ENCODE measurements at regions not wholly inside any gene's neighbourhood (a gene's known extent, or its start where the extent isn't known, plus 50 kb on each side); places are given as distances from the start of the nearest gene placed in this dataset.

GRCh38 chr5:74135033-74135432 lies 505.5 kb downstream of the ENC1 start:
- intact Hi-C loops (cut with DNase I): no loop called here

GRCh38 chr5:74132485-74132884 lies 506.5 kb downstream of the ARHGEF28 start:
- intact Hi-C loops (cut with DNase I): no loop called here
- Histone ChIP-seq H3K36me3 (no peaks in the 10 kb centered on the region), H3K27me3 (no peaks in the 10 kb centered on the region), H3K4me1 (no peaks in the 10 kb centered on the region), H3K4me3 (no peak overlapping the region), H3K9ac (ENCODE audit: low read depth in 2 of 2, low read length in 2 of 2) (no peak overlapping the region), H3K9me3 (no peaks in the 10 kb centered on the region), H3K27ac (no peak overlapping the region)
- no peak for TF ChIP-seq CTCF (IDR thresholded peaks at IDR 0.05)
- DNase-seq: no peak

More at GRCh38 chr5:74135033-74135432, 505.5 kb downstream of the ENC1 start:
- Histone ChIP-seq H3K4me3 (no peak overlapping the region), H3K27ac (no peak overlapping the region), H3K36me3 (no peaks in the 10 kb centered on the region), H3K9me3 (no peaks in the 10 kb centered on the region), H3K27me3 (no peaks in the 10 kb centered on the region), H3K9ac (ENCODE audit: low read depth in 2 of 2, low read length in 2 of 2) (no peak overlapping the region), H3K4me1 (no peaks in the 10 kb centered on the region)
- TF ChIP-seq CTCF (IDR thresholded peaks at IDR 0.05): no peak
- no peak for DNase-seq

- intact Hi-C loops (cut with DNase I): no loop called here
- H3K9ac ChIP-seq (ENCODE audit: low read depth in 2 of 2, low read length in 2 of 2): no peak overlapping the region
- no peak overlapping the region for H3K27ac ChIP-seq
- H3K36me3 ChIP-seq: no peaks in the 10 kb centered on the region
- no peaks in the 10 kb centered on the region for H3K4me1 ChIP-seq
- H3K4me3 ChIP-seq: no peak overlapping the region
- no peak for TF ChIP-seq CTCF (IDR thresholded peaks at IDR 0.05)
- no peaks in the 10 kb centered on the region for H3K27me3 ChIP-seq
- no peaks in the 10 kb centered on the region for H3K9me3 ChIP-seq
- DNase-seq: no peak
Observed at GRCh38 chr5:74131250-74131649, 505.3 kb downstream of the ARHGEF28 start.

- H3K4me3 ChIP-seq: no peak overlapping the region
- intact Hi-C loops (cut with DNase I): no loop called here
Observed at GRCh38 chr5:74130155-74130897, 504.3 kb downstream of the ARHGEF28 start.

More at GRCh38 chr5:74130155-74130897, 504.3 kb downstream of the ARHGEF28 start:
- H3K27me3 ChIP-seq: no peaks in the 10 kb centered on the region
- no peak for TF ChIP-seq CTCF (IDR thresholded peaks at IDR 0.05)
- H3K9ac ChIP-seq (ENCODE audit: low read depth in 2 of 2, low read length in 2 of 2): no peak overlapping the region
- H3K4me1 ChIP-seq: no peaks in the 10 kb centered on the region
- no peak overlapping the region for H3K27ac ChIP-seq
- no peak for DNase-seq
- no peaks in the 10 kb centered on the region for H3K9me3 ChIP-seq
- no peaks in the 10 kb centered on the region for H3K36me3 ChIP-seq

Measured in colonic mucosa (tissue), 4 donors.